Uterus (tissue), 3 donors: ENCODE measurements at regions not wholly inside any gene's neighbourhood (a gene's known extent, or its start where the extent isn't known, plus 50 kb on each side); places are given as distances from the start of the nearest gene placed in this dataset.

ENCODE experiments used
- DNase-seq, 2 donors: peaks; one replicate each; pipeline ENCODE4 v3.0.0-alpha.2; 2019 to 2020
- H3K27ac ChIP-seq, 2 donors: fragments of 200-600 bp; sonication (generic); 1 replicate in 1 of 2; 2 replicates in 1 of 2; pipeline ENCODE4 v1.5.1; 2016 to 2018
- H3K27me3 ChIP-seq, 2 donors: fragments of 200-600 bp; sonication (generic); one replicate each; pipeline ENCODE4 v1.5.1; 2018 to 2019; ENCODE audit warnings: control low read depth in 1 of 2
- H3K36me3 ChIP-seq, 2 donors: fragments of 200-600 bp; sonication (generic); one replicate each; pipeline ENCODE4 v1.5.1; 2019; ENCODE audit warnings: control low read depth in 1 of 2
- H3K4me1 ChIP-seq, 2 donors: fragments of 200-600 bp; sonication (generic); one replicate each; pipeline ENCODE4 v1.5.1; 2018 to 2019; ENCODE audit warnings: control low read depth in 1 of 2
- H3K4me3 ChIP-seq, 2 donors: fragments of 200-600 bp; sonication (generic); 1 replicate in 1 of 2; 2 replicates in 1 of 2; pipeline ENCODE4 v1.5.1; 2018 to 2019; ENCODE audit warnings: mild to moderate bottlenecking in 1 of 2
- H3K9me3 ChIP-seq, 2 donors: fragments of 200-600 bp; sonication (generic); one replicate each; pipeline ENCODE4 v1.5.1; 2019; ENCODE audit warnings: control low read depth in 1 of 2
- POLR2A ChIP-seq, 2 donors: fragments of 450-650 bp; IDR thresholded peaks; one replicate each; pipeline ENCODE4 v1.6.1; 2016; ENCODE audit warnings: antibody characterized with exemption in 2 of 2, mild to moderate bottlenecking in 1 of 2, moderate library complexity in 1 of 2
- intact Hi-C: fragments of 100-400 bp; cut with DNase I; formaldehyde crosslinking; loops from one replicate; pipeline ENCODE4 v1.15.1; 2023; ENCODE audit warnings: low total_unique reads
- TF ChIP-seq, protein P1 (sequence below), 4 experiments: fragments of 200-600 bp in 2 of 4; fragments of 450-650 bp in 2 of 4; sonication (generic) in 2 of 4; IDR thresholded peaks; one replicate each; pipeline ENCODE4 v1.5.1; 2016 to 2019; ENCODE audit warnings: antibody characterized with exemption in 4 of 4, mild to moderate bottlenecking in 2 of 4, moderate library complexity in 1 of 4
- donor health status: DM: yes; HTN: yes; CAD: no.

DNA sequence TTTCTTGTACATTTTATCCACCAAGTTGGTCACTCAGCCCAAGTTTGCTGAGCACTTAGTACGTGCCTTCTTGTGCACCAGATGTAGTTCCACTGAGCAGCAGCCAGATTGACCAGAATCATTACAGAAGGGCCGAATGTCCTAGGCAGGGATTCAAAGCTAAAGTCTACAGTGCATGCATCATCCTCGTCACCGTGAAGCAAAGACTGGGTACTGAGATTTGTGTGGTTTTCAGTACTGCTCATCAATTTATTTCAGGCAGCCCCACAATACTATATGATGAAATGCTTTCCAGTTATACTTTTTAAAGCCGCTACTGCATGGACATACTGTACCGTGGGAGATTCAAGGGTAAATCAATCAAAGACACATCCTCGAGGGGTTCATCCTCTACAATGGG is 227.0 kb downstream of the ARRDC4 start:
- Histone ChIP-seq H3K4me3 (no peak overlapping the region), H3K27me3 (no peaks in the 10 kb centered on the region), H3K4me1 (no peaks in the 10 kb centered on the region), H3K27ac (no peak overlapping the region), H3K36me3 (no peaks in the 10 kb centered on the region), H3K9me3 (no peaks in the 10 kb centered on the region)
- intact Hi-C loops, result loop anchor here (10.0 kb wide), 1 partner anchor 283 kb away; no protein-coding TSS in a partner anchor
- no peak for TF ChIP-seq POLR2A (IDR thresholded peaks at IDR 0.05)
- TF ChIP-seq, protein P1, sequence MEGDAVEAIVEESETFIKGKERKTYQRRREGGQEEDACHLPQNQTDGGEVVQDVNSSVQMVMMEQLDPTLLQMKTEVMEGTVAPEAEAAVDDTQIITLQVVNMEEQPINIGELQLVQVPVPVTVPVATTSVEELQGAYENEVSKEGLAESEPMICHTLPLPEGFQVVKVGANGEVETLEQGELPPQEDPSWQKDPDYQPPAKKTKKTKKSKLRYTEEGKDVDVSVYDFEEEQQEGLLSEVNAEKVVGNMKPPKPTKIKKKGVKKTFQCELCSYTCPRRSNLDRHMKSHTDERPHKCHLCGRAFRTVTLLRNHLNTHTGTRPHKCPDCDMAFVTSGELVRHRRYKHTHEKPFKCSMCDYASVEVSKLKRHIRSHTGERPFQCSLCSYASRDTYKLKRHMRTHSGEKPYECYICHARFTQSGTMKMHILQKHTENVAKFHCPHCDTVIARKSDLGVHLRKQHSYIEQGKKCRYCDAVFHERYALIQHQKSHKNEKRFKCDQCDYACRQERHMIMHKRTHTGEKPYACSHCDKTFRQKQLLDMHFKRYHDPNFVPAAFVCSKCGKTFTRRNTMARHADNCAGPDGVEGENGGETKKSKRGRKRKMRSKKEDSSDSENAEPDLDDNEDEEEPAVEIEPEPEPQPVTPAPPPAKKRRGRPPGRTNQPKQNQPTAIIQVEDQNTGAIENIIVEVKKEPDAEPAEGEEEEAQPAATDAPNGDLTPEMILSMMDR (IDR thresholded peaks at IDR 0.05), result no peak
- DNase-seq, result no peak

DNA sequence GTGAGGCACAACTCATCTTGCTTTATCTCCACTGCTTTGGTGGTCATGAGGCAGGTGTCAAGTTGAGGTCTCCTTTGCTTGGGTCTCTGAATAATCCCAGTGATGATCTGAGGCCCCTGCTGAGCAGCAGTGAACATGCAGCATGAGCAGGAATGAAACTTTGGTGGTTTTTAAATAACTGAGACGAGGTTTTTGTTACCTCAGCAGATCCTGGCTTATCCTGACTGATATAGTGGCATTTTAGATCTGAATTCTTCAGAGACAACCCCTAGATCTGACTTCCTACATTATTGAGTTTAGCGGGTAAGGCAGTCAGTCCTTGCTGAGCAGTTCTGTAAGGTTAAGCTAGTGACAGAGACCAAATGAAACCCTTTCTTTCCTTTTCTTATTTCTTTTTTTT is 230.4 kb downstream of the ARRDC4 start:
- H3K27me3 ChIP-seq, result no peaks in the 10 kb centered on the region
- H3K27ac ChIP-seq, result no peak overlapping the region
- H3K36me3 ChIP-seq, result no peaks in the 10 kb centered on the region
- TF ChIP-seq, protein P1 (IDR thresholded peaks at IDR 0.05), result no peak
- no peak for TF ChIP-seq POLR2A (IDR thresholded peaks at IDR 0.05)
- H3K4me3 ChIP-seq, result no peak overlapping the region
- no peaks in the 10 kb centered on the region for H3K4me1 ChIP-seq
- DNase-seq, result no peak
- intact Hi-C loops, result no loop called here
- H3K9me3 ChIP-seq, result no peaks in the 10 kb centered on the region

DNA sequence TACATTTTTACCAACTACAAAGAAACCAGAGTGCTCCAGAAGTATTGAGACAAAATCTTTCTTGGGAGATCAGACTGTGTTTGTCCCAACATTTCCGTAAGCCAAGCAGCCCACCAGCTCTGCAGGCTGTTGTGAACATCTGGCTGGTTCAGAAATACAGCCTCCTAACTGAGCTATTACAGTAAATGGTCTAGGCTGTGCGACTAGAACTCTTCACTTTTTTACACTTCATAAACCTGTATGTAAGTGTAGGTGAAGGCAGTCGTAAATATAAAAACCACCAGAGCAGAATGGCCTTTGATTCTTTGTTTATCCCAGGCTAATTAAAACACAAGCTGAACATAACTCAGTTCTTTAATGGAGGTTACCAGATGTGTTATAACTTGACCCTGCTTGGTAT is 235.3 kb downstream of the ARRDC4 start:
- intact Hi-C loops, result no loop called here
- no peak overlapping the region for H3K4me3 ChIP-seq
- DNase-seq, result no peak
- no peaks in the 10 kb centered on the region for H3K9me3 ChIP-seq
- H3K36me3 ChIP-seq, result no peaks in the 10 kb centered on the region
- H3K27ac ChIP-seq, result no peak overlapping the region
- TF ChIP-seq POLR2A (IDR thresholded peaks at IDR 0.05), result no peak
- TF ChIP-seq, protein P1 (IDR thresholded peaks at IDR 0.05), result no peak
- H3K4me1 ChIP-seq, result no peaks in the 10 kb centered on the region
- H3K27me3 ChIP-seq, result no peaks in the 10 kb centered on the region

DNA sequence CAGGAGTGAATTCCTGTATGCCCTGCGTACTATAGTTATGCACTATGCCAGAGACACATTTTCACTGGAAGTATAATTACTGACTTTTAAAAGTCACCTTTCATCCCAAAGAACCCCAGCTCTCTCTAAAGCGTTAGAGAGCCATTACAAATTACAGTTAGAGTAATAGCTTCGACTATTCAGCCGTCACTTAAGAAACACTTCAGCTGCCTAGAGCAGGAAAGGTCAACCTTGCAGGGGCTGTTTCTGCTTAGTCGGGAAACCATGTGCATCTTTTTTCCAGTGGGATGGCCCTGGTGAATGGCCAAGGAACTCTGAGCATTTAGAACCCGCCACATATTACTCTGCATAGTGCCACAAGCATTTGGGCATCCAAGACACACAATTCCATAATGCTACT is 235.9 kb downstream of the ARRDC4 start:
- no peak overlapping the region for H3K27ac ChIP-seq
- H3K27me3 ChIP-seq, result no peaks in the 10 kb centered on the region
- TF ChIP-seq, protein P1 (IDR thresholded peaks at IDR 0.05), result no peak
- TF ChIP-seq POLR2A (IDR thresholded peaks at IDR 0.05), result no peak
- no peaks in the 10 kb centered on the region for H3K4me1 ChIP-seq
- no peaks in the 10 kb centered on the region for H3K36me3 ChIP-seq
- no peaks in the 10 kb centered on the region for H3K9me3 ChIP-seq
- intact Hi-C loops, result no loop called here
- H3K4me3 ChIP-seq, result no peak overlapping the region
- no peak for DNase-seq

DNA sequence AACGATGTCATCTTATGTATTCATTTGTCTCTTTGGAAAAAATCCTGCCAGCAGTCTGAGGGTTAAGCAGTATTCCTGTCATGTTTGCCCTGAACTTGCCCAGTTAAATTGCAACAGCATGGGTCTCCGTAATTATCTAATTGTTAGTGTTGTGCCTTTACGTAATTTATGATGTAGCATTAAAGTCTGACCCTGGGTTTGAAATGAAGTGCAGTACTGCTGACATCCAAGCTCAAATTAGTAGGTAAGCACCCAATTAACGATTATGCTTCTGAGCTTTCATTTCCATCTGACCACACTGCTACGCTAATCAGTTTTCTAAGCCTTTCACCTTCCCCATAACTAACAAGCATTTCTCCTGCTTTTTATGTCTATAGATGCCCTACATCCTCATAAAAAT is 241.8 kb downstream of the ARRDC4 start:
- Histone ChIP-seq H3K9me3 (no peaks in the 10 kb centered on the region), H3K4me1 (no peaks in the 10 kb centered on the region), H3K27ac (no peak overlapping the region), H3K4me3 (no peak overlapping the region), H3K36me3 (no peaks in the 10 kb centered on the region), H3K27me3 (no peaks in the 10 kb centered on the region)
- no peak for DNase-seq
- TF ChIP-seq, protein P1 (IDR thresholded peaks at IDR 0.05), result no peak
- no peak for TF ChIP-seq POLR2A (IDR thresholded peaks at IDR 0.05)
- intact Hi-C loops, result no loop called here
